ENCODE measurements at regions not wholly inside any gene's neighbourhood (a gene's known extent, or its start where the extent isn't known, plus 50 kb on each side); places are given as distances from the start of the nearest gene placed in this dataset.

DNA sequence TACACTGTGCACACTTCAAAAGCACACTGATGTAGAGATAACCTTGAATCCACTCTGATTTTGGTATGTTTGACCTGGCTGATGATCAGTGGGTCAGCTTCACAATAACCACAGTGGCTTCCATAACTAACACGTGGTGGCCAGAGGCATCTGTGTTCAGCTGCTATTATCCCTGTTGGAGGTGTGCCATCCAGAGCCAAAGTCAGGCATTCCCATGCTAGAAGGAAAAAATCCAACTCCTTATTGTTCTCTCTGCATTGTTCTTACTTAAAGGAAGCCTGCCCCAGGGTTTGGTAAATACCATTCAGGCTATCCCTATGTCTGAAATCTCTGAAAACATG lies 127.3 kb upstream of the MON1B start:
- TF ChIP-seq, protein P1, sequence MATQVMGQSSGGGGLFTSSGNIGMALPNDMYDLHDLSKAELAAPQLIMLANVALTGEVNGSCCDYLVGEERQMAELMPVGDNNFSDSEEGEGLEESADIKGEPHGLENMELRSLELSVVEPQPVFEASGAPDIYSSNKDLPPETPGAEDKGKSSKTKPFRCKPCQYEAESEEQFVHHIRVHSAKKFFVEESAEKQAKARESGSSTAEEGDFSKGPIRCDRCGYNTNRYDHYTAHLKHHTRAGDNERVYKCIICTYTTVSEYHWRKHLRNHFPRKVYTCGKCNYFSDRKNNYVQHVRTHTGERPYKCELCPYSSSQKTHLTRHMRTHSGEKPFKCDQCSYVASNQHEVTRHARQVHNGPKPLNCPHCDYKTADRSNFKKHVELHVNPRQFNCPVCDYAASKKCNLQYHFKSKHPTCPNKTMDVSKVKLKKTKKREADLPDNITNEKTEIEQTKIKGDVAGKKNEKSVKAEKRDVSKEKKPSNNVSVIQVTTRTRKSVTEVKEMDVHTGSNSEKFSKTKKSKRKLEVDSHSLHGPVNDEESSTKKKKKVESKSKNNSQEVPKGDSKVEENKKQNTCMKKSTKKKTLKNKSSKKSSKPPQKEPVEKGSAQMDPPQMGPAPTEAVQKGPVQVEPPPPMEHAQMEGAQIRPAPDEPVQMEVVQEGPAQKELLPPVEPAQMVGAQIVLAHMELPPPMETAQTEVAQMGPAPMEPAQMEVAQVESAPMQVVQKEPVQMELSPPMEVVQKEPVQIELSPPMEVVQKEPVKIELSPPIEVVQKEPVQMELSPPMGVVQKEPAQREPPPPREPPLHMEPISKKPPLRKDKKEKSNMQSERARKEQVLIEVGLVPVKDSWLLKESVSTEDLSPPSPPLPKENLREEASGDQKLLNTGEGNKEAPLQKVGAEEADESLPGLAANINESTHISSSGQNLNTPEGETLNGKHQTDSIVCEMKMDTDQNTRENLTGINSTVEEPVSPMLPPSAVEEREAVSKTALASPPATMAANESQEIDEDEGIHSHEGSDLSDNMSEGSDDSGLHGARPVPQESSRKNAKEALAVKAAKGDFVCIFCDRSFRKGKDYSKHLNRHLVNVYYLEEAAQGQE (IDR thresholded peaks at IDR 0.05; ENCODE audit: insufficient read depth in 1 of 2, low read depth in 2 of 2, low read length in 2 of 2), result no peak
- TF ChIP-seq SIN3A (IDR thresholded peaks at IDR 0.05; ENCODE audit: borderline replicate concordance, insufficient read depth, low read length) (no peak), POLR2AphosphoS5 (IDR thresholded peaks at IDR 0.05; ENCODE audit: low read depth, low read length) (no peak), TAF1 (IDR thresholded peaks at IDR 0.05; ENCODE audit: borderline replicate concordance, insufficient read depth, low read length) (no peak)

GRCh38 chr16:77064037-77064436 lies 127.0 kb upstream of the MON1B start:
- TF ChIP-seq TAF1 (IDR thresholded peaks at IDR 0.05; ENCODE audit: borderline replicate concordance, insufficient read depth, low read length) (no peak), FOXP2 (optimal IDR thresholded peaks at IDR 0.05; ENCODE audit: borderline replicate concordance, extremely low read depth, extremely low read length, insufficient read depth) (no peak), POLR2AphosphoS5 (IDR thresholded peaks at IDR 0.05; ENCODE audit: low read depth, low read length) (no peak), SIN3A (IDR thresholded peaks at IDR 0.05; ENCODE audit: borderline replicate concordance, insufficient read depth, low read length) (no peak)
- TF ChIP-seq, protein P1 (IDR thresholded peaks at IDR 0.05; ENCODE audit: insufficient read depth in 1 of 2, low read depth in 2 of 2, low read length in 2 of 2), result no peak

GRCh38 chr16:77066896-77067496 lies 124.0 kb upstream of the MON1B start:
- TF ChIP-seq TAF1 (IDR thresholded peaks at IDR 0.05; ENCODE audit: borderline replicate concordance, insufficient read depth, low read length) (no peak), FOXP2 (optimal IDR thresholded peaks at IDR 0.05; ENCODE audit: borderline replicate concordance, extremely low read depth, extremely low read length, insufficient read depth) (no peak), POLR2AphosphoS5 (IDR thresholded peaks at IDR 0.05; ENCODE audit: low read depth, low read length) (no peak), SIN3A (IDR thresholded peaks at IDR 0.05; ENCODE audit: borderline replicate concordance, insufficient read depth, low read length) (no peak)
- TF ChIP-seq, protein P1 (IDR thresholded peaks at IDR 0.05; ENCODE audit: insufficient read depth in 1 of 2, low read depth in 2 of 2, low read length in 2 of 2), result no peak

GRCh38 chr16:77067900-77068299 lies 123.1 kb upstream of the MON1B start:
- TF ChIP-seq TAF1 (IDR thresholded peaks at IDR 0.05; ENCODE audit: borderline replicate concordance, insufficient read depth, low read length) (no peak), FOXP2 (optimal IDR thresholded peaks at IDR 0.05; ENCODE audit: borderline replicate concordance, extremely low read depth, extremely low read length, insufficient read depth) (no peak), SIN3A (IDR thresholded peaks at IDR 0.05; ENCODE audit: borderline replicate concordance, insufficient read depth, low read length) (no peak), POLR2AphosphoS5 (IDR thresholded peaks at IDR 0.05; ENCODE audit: low read depth, low read length) (no peak)
- TF ChIP-seq, protein P1 (IDR thresholded peaks at IDR 0.05; ENCODE audit: insufficient read depth in 1 of 2, low read depth in 2 of 2, low read length in 2 of 2), result no peak

DNA sequence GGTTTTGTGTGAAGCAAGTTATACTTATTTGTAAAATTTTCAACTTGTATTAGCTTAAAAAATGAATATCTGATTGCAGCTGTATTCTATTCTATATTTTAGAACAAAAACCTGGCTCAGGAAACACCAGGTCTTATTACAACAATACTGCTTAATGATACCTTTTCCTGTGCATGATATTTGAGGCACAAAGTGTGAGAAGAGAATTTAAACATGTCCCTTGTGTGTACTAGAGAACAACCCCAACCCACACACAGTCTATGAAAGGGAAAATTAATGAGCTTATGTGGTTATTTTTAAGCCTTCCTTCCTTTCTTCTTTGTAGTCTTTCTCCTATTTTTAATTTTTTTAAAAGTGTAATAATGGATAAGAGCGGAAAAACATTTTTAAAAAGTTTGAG lies 122.6 kb upstream of the MON1B start:
- no peak for TF ChIP-seq POLR2AphosphoS5 (IDR thresholded peaks at IDR 0.05; ENCODE audit: low read depth, low read length)
- TF ChIP-seq SIN3A (IDR thresholded peaks at IDR 0.05; ENCODE audit: borderline replicate concordance, insufficient read depth, low read length), result no peak
- TF ChIP-seq TAF1 (IDR thresholded peaks at IDR 0.05; ENCODE audit: borderline replicate concordance, insufficient read depth, low read length), result no peak
- TF ChIP-seq, protein P1 (IDR thresholded peaks at IDR 0.05; ENCODE audit: insufficient read depth in 1 of 2, low read depth in 2 of 2, low read length in 2 of 2), result no peak
- TF ChIP-seq FOXP2 (optimal IDR thresholded peaks at IDR 0.05; ENCODE audit: borderline replicate concordance, extremely low read depth, extremely low read length, insufficient read depth), result no peak
